AG09309 (cell line): ENCODE measurements at regions not wholly inside any gene's neighbourhood (a gene's known extent, or its start where the extent isn't known, plus 50 kb on each side); places are given as distances from the start of the nearest gene placed in this dataset.

Experiments
- DNase-seq: peaks from one replicate; pipeline ENCODE4 v3.0.0-alpha.2; 2010; ENCODE audit warnings: low read depth
- H3K4me3 ChIP-seq: 2 replicates; pipeline ENCODE4 v1.5.1; 2011; ENCODE audit warnings: mild to moderate bottlenecking, low read depth, low read length, moderate library complexity; ENCODE audit not compliant: control insufficient read depth
- CTCF ChIP-seq: IDR thresholded peaks from 2 replicates; pipeline ENCODE4 v1.5.1; 2011; ENCODE audit warnings: mild to moderate bottlenecking, low read depth, low read length, inconsistent platforms; ENCODE audit not compliant: insufficient read depth, control insufficient read depth; ENCODE audit errors: missing control alignments

- no peak for DNase-seq
- no peak overlapping the region for H3K4me3 ChIP-seq
- TF ChIP-seq CTCF, result no peak
Observed at GRCh38 chr11:119916568-119916967, 187.6 kb upstream of the NECTIN1 start.

- TF ChIP-seq CTCF, result no peak
- DNase-seq, result no peak
- no peak overlapping the region for H3K4me3 ChIP-seq
Observed at GRCh38 chr11:119912229-119912628, 183.2 kb upstream of the NECTIN1 start.

- no peak overlapping the region for H3K4me3 ChIP-seq
- TF ChIP-seq CTCF, result no peak
- DNase-seq, result no peak
Observed at GRCh38 chr11:119910650-119911049, 181.7 kb upstream of the NECTIN1 start.

GRCh38 chr11:119910051-119910450 lies 181.1 kb upstream of the NECTIN1 start:
- H3K4me3 ChIP-seq, result no peak overlapping the region
- no peak for TF ChIP-seq CTCF
- no peak for DNase-seq

- DNase-seq, result no peak
- TF ChIP-seq CTCF, result no peak
Observed at GRCh38 chr11:119909495-119909894, 180.5 kb upstream of the NECTIN1 start.

GRCh38 chr11:119909077-119909476 lies 180.1 kb upstream of the NECTIN1 start:
- H3K4me3 ChIP-seq, result no peak overlapping the region
- TF ChIP-seq CTCF, result no peak
- DNase-seq, result no peak

More at GRCh38 chr11:119909495-119909894, 180.5 kb upstream of the NECTIN1 start:
- H3K4me3 ChIP-seq, result no peak overlapping the region

- DNase-seq, result no peak
- TF ChIP-seq CTCF, result no peak
- no peak overlapping the region for H3K4me3 ChIP-seq
Observed at GRCh38 chr11:119908573-119908904, 179.5 kb upstream of the NECTIN1 start.
